ENCODE measurements at regions not wholly inside any gene's neighbourhood (a gene's known extent, or its start where the extent isn't known, plus 50 kb on each side); places are given as distances from the start of the nearest gene placed in this dataset.
"Not testable (repeated sequence)": the region's sequence is repeated elsewhere in the genome, so short reads cannot be mapped to it uniquely, and the experiment has no call there.

GRCh38 chr13:22927845-22928244, 252.9 kb upstream of the SGCG start:
- not testable (repeated sequence) for H3K4me1 ChIP-seq (ENCODE audit: control insufficient read depth in 2 of 2, insufficient read depth in 2 of 2, low read length in 2 of 2); H3K9me3 ChIP-seq (ENCODE audit: control insufficient read depth in 2 of 2, insufficient read depth in 1 of 2, low read length in 1 of 2); H3K36me3 ChIP-seq (ENCODE audit: control insufficient read depth in 2 of 2, insufficient read depth in 2 of 2, low read length in 1 of 2); H3K27ac ChIP-seq (ENCODE audit: low read depth in 1 of 2, low read length in 1 of 2); H3K4me3 ChIP-seq (ENCODE audit: low read length in 2 of 2); DNase-seq (ENCODE audit: low read depth in 6 of 9, low spot score in 9 of 9)
- H3K27me3 ChIP-seq (ENCODE audit: control insufficient read depth in 2 of 2, insufficient read depth in 1 of 2, low read length in 1 of 2), result peaks cover 10 to 27% of the 10 kb centered on the region in 2 donors
- 95% methylated on average over 4 of the region's 4 CpGs for WGBS

GRCh38 chr13:22929381-22930126, 251.2 kb upstream of the SGCG start:
- Histone ChIP-seq H3K4me1 (ENCODE audit: control insufficient read depth in 2 of 2, insufficient read depth in 2 of 2, low read length in 2 of 2) (no peaks in the 10 kb centered on the region), H3K4me3 (ENCODE audit: low read length in 2 of 2) (no peak overlapping the region), H3K36me3 (ENCODE audit: control insufficient read depth in 2 of 2, insufficient read depth in 2 of 2, low read length in 1 of 2) (no peaks in the 10 kb centered on the region), H3K27me3 (ENCODE audit: control insufficient read depth in 2 of 2, insufficient read depth in 1 of 2, low read length in 1 of 2) (peaks cover 10 to 25% of the 10 kb centered on the region in 2 donors), H3K9me3 (ENCODE audit: control insufficient read depth in 2 of 2, insufficient read depth in 1 of 2, low read length in 1 of 2) (no peaks in the 10 kb centered on the region), H3K27ac (ENCODE audit: low read depth in 1 of 2, low read length in 1 of 2) (no peak overlapping the region)
- 86% methylated on average over 7 of the region's 7 CpGs for WGBS
- DNase-seq (ENCODE audit: low read depth in 6 of 9, low spot score in 9 of 9), result no peak

GRCh38 chr13:22931576-22931975, 249.2 kb upstream of the SGCG start:
- WGBS, result 93% methylated on average over 1 of the region's 1 CpG

GRCh38 chr13:22932632-22933412, 248.0 kb upstream of the SGCG start:
- H3K27me3 ChIP-seq (ENCODE audit: control insufficient read depth in 2 of 2, insufficient read depth in 1 of 2, low read length in 1 of 2); H3K9me3 ChIP-seq (ENCODE audit: control insufficient read depth in 2 of 2, insufficient read depth in 1 of 2, low read length in 1 of 2); H3K27ac ChIP-seq (ENCODE audit: low read depth in 1 of 2, low read length in 1 of 2); H3K4me1 ChIP-seq (ENCODE audit: control insufficient read depth in 2 of 2, insufficient read depth in 2 of 2, low read length in 2 of 2); DNase-seq (ENCODE audit: low read depth in 6 of 9, low spot score in 9 of 9); H3K4me3 ChIP-seq (ENCODE audit: low read length in 2 of 2); H3K36me3 ChIP-seq (ENCODE audit: control insufficient read depth in 2 of 2, insufficient read depth in 2 of 2, low read length in 1 of 2): not testable (repeated sequence)
- 97% methylated on average over 20 of the region's 20 CpGs for WGBS

More at GRCh38 chr13:22931576-22931975, 249.2 kb upstream of the SGCG start:
- Histone ChIP-seq H3K36me3 (ENCODE audit: control insufficient read depth in 2 of 2, insufficient read depth in 2 of 2, low read length in 1 of 2) (no peaks in the 10 kb centered on the region), H3K9me3 (ENCODE audit: control insufficient read depth in 2 of 2, insufficient read depth in 1 of 2, low read length in 1 of 2) (no peaks in the 10 kb centered on the region), H3K27ac (ENCODE audit: low read depth in 1 of 2, low read length in 1 of 2) (no peak overlapping the region), H3K27me3 (ENCODE audit: control insufficient read depth in 2 of 2, insufficient read depth in 1 of 2, low read length in 1 of 2) (peaks cover 5 to 13% of the 10 kb centered on the region in 2 donors), H3K4me3 (ENCODE audit: low read length in 2 of 2) (no peak overlapping the region), H3K4me1 (ENCODE audit: control insufficient read depth in 2 of 2, insufficient read depth in 2 of 2, low read length in 2 of 2) (no peaks in the 10 kb centered on the region)
- no peak for DNase-seq (ENCODE audit: low read depth in 6 of 9, low spot score in 9 of 9)

GRCh38 chr13:22933571-22934181, 247.1 kb upstream of the SGCG start:
- H3K27me3 ChIP-seq (ENCODE audit: control insufficient read depth in 2 of 2, insufficient read depth in 1 of 2, low read length in 1 of 2), result no peaks in the 10 kb centered on the region
- no peak overlapping the region for H3K4me3 ChIP-seq (ENCODE audit: low read length in 2 of 2)
- 87% methylated on average over 8 of the region's 8 CpGs for WGBS
- H3K9me3 ChIP-seq (ENCODE audit: control insufficient read depth in 2 of 2, insufficient read depth in 1 of 2, low read length in 1 of 2), result no peaks in the 10 kb centered on the region
- H3K27ac ChIP-seq (ENCODE audit: low read depth in 1 of 2, low read length in 1 of 2), result no peak overlapping the region
- no peak for DNase-seq (ENCODE audit: low read depth in 6 of 9, low spot score in 9 of 9)
- no peaks in the 10 kb centered on the region for H3K4me1 ChIP-seq (ENCODE audit: control insufficient read depth in 2 of 2, insufficient read depth in 2 of 2, low read length in 2 of 2)
- H3K36me3 ChIP-seq (ENCODE audit: control insufficient read depth in 2 of 2, insufficient read depth in 2 of 2, low read length in 1 of 2), result no peaks in the 10 kb centered on the region

GRCh38 chr13:22934744-22935523, 245.8 kb upstream of the SGCG start:
- Histone ChIP-seq H3K9me3 (ENCODE audit: control insufficient read depth in 2 of 2, insufficient read depth in 1 of 2, low read length in 1 of 2) (no peaks in the 10 kb centered on the region), H3K4me1 (ENCODE audit: control insufficient read depth in 2 of 2, insufficient read depth in 2 of 2, low read length in 2 of 2) (no peaks in the 10 kb centered on the region), H3K27me3 (ENCODE audit: control insufficient read depth in 2 of 2, insufficient read depth in 1 of 2, low read length in 1 of 2) (no peaks in the 10 kb centered on the region), H3K27ac (ENCODE audit: low read depth in 1 of 2, low read length in 1 of 2) (no peak overlapping the region), H3K36me3 (ENCODE audit: control insufficient read depth in 2 of 2, insufficient read depth in 2 of 2, low read length in 1 of 2) (no peaks in the 10 kb centered on the region), H3K4me3 (ENCODE audit: low read length in 2 of 2) (no peak overlapping the region)
- DNase-seq (ENCODE audit: low read depth in 6 of 9, low spot score in 9 of 9), result no peak
- WGBS, result 94% methylated on average over 24 of the region's 25 CpGs

GRCh38 chr13:22936228-22936627, 244.6 kb upstream of the SGCG start:
- H3K27ac ChIP-seq (ENCODE audit: low read depth in 1 of 2, low read length in 1 of 2), result no peak overlapping the region
- no peak for DNase-seq (ENCODE audit: low read depth in 6 of 9, low spot score in 9 of 9)
- H3K9me3 ChIP-seq (ENCODE audit: control insufficient read depth in 2 of 2, insufficient read depth in 1 of 2, low read length in 1 of 2), result no peaks in the 10 kb centered on the region
- no peaks in the 10 kb centered on the region for H3K36me3 ChIP-seq (ENCODE audit: control insufficient read depth in 2 of 2, insufficient read depth in 2 of 2, low read length in 1 of 2)
- H3K4me1 ChIP-seq (ENCODE audit: control insufficient read depth in 2 of 2, insufficient read depth in 2 of 2, low read length in 2 of 2), result no peaks in the 10 kb centered on the region
- no peaks in the 10 kb centered on the region for H3K27me3 ChIP-seq (ENCODE audit: control insufficient read depth in 2 of 2, insufficient read depth in 1 of 2, low read length in 1 of 2)
- no peak overlapping the region for H3K4me3 ChIP-seq (ENCODE audit: low read length in 2 of 2)
- 90% methylated on average over 11 of the region's 11 CpGs for WGBS

- no peaks in the 10 kb centered on the region for H3K36me3 ChIP-seq (ENCODE audit: control insufficient read depth in 2 of 2, insufficient read depth in 2 of 2, low read length in 1 of 2)
- no peak for DNase-seq (ENCODE audit: low read depth in 6 of 9, low spot score in 9 of 9)
- WGBS, result 97% methylated on average over 13 of the region's 13 CpGs
- no peak overlapping the region for H3K4me3 ChIP-seq (ENCODE audit: low read length in 2 of 2)
- H3K9me3 ChIP-seq (ENCODE audit: control insufficient read depth in 2 of 2, insufficient read depth in 1 of 2, low read length in 1 of 2), result no peaks in the 10 kb centered on the region
- H3K27me3 ChIP-seq (ENCODE audit: control insufficient read depth in 2 of 2, insufficient read depth in 1 of 2, low read length in 1 of 2), result no peaks in the 10 kb centered on the region
- H3K4me1 ChIP-seq (ENCODE audit: control insufficient read depth in 2 of 2, insufficient read depth in 2 of 2, low read length in 2 of 2), result no peaks in the 10 kb centered on the region
- H3K27ac ChIP-seq (ENCODE audit: low read depth in 1 of 2, low read length in 1 of 2), result no peak overlapping the region
These were observed 243.5 kb upstream of the SGCG start for GRCh38 chr13:22937241-22937640.
